ENCODE measurements at regions not wholly inside any gene's neighbourhood (a gene's known extent, or its start where the extent isn't known, plus 50 kb on each side); places are given as distances from the start of the nearest gene placed in this dataset.

DNA sequence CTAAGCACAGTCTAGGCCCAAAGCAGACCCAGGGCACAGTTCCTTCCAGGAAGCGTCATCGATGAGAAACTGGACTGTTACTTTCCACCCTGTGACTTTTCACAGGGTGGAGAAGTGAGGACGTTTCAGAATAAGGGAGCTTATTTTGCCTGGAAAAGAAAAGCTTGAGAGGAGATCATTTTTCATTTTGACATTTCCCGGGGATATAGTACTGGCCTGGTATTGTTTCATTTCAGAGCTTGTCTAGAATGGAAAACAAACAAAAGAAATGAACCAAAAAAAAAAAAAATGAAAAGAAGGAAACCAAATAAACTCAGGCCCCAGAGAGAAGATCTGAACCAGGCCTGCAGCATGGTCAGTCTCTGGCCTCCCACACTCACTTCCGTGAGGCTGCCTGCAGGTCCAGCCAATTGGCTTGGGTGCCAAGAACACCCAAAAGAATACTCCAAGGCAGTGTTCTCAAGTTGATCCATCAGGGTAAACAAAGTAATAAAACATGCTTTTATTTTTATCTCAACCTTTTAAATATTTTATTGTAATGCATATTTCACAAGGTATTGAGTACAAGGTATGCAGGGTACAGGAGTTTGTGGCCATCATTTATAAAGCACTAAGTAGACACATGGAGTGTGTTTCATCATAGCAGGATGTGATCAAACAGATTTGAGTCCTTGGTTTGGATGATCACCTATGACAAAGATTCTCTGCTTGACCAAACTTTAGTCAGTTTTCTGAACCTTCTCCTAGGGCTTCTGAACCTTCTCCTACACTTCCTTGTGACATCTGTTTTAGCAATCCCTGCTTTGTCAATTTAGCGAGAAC is 176.9 kb upstream of the GGTLC1 start:
- Histone ChIP-seq H3K4me1 (peaks cover 0 to 17% (median 10%) of the 10 kb centered on the region in 4 donors), H3K9me3 (no peaks in the 10 kb centered on the region), H3K27ac (peak overlapping the region in 3 of 4 donors; percentile 3 to 53 (median 44)), H3K36me3 (no peaks in the 10 kb centered on the region), H3K27me3 (no peaks in the 10 kb centered on the region), H3K4me3 (no peak overlapping the region)
- TF ChIP-seq, protein P1, sequence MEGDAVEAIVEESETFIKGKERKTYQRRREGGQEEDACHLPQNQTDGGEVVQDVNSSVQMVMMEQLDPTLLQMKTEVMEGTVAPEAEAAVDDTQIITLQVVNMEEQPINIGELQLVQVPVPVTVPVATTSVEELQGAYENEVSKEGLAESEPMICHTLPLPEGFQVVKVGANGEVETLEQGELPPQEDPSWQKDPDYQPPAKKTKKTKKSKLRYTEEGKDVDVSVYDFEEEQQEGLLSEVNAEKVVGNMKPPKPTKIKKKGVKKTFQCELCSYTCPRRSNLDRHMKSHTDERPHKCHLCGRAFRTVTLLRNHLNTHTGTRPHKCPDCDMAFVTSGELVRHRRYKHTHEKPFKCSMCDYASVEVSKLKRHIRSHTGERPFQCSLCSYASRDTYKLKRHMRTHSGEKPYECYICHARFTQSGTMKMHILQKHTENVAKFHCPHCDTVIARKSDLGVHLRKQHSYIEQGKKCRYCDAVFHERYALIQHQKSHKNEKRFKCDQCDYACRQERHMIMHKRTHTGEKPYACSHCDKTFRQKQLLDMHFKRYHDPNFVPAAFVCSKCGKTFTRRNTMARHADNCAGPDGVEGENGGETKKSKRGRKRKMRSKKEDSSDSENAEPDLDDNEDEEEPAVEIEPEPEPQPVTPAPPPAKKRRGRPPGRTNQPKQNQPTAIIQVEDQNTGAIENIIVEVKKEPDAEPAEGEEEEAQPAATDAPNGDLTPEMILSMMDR (IDR thresholded peaks at IDR 0.05): no peak
- TF ChIP-seq POLR2AphosphoS5 (IDR thresholded peaks at IDR 0.05): peak in 2 of 4 donors; percentile 63 to 75
- DNase-seq: peak; percentile 78
- intact Hi-C loops (cut with DNase I): loop anchor here (2.0 to 10.0 kb wide), 2 partner anchors 47 to 299 kb away; partner anchors contain the start of gene SYNDIG1
- 67 to 76% methylated on average over 6 of the region's 6 CpGs for WGBS, 2 donors

DNA sequence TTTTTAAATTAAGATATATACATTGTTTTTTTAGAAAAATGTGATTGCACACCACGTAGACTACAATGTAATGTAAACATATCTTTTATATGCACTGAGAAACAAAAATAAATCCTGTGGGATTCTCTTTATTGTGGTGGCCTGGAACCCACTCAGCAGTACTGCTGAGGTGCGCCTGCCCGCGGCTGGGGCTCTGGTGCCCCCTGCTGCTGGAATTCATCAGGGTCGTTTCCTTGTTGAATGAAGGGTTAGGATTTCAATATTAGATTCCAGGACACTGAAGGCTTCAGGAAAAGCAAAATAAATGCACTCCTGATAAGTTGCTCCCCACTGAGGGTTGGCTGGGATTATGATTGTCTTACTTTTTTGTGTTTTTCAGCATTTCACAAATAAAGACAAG is 175.8 kb upstream of the GGTLC1 start:
- no peaks in the 10 kb centered on the region for H3K36me3 ChIP-seq
- H3K4me1 ChIP-seq: peaks cover 0 to 17% (median 10%) of the 10 kb centered on the region in 4 donors
- no peaks in the 10 kb centered on the region for H3K9me3 ChIP-seq
- 32 to 51% methylated on average over 5 of the region's 5 CpGs for WGBS, 2 donors
- DNase-seq: no peak
- no peak overlapping the region for H3K27ac ChIP-seq
- no peaks in the 10 kb centered on the region for H3K27me3 ChIP-seq
- H3K4me3 ChIP-seq: no peak overlapping the region
- TF ChIP-seq EP300 (IDR thresholded peaks at IDR 0.05): no peak
- no peak for TF ChIP-seq POLR2A (IDR thresholded peaks at IDR 0.05)
- TF ChIP-seq POLR2AphosphoS5 (IDR thresholded peaks at IDR 0.05): no peak
- TF ChIP-seq, protein P1 (IDR thresholded peaks at IDR 0.05): no peak
- intact Hi-C loops (cut with DNase I): loop anchor here (2.0 to 10.0 kb wide), 3 partner anchors 46 to 753 kb away; partner anchors contain the start of gene SYNDIG1

DNA sequence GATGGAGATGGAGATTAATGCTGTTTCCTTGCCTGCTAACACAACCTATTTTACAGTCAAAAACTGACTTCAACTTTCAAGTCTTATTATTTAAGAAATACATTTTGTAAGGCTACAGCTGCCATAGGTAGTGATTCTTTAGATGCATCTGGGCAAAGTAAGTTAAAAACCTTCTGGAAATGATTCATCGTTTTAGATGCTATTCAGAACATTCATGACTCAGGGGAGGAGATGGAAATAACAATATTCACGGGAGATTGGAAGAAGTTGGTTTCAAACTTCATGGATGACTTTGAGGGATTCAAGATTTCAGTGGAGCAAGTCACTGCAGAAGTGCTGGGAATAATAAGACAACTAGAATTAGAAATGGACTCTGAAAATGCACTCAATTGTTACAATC is 174.9 kb upstream of the GGTLC1 start:
- 84 to 85% methylated on average over 2 of the region's 2 CpGs for WGBS, 2 donors

DNA sequence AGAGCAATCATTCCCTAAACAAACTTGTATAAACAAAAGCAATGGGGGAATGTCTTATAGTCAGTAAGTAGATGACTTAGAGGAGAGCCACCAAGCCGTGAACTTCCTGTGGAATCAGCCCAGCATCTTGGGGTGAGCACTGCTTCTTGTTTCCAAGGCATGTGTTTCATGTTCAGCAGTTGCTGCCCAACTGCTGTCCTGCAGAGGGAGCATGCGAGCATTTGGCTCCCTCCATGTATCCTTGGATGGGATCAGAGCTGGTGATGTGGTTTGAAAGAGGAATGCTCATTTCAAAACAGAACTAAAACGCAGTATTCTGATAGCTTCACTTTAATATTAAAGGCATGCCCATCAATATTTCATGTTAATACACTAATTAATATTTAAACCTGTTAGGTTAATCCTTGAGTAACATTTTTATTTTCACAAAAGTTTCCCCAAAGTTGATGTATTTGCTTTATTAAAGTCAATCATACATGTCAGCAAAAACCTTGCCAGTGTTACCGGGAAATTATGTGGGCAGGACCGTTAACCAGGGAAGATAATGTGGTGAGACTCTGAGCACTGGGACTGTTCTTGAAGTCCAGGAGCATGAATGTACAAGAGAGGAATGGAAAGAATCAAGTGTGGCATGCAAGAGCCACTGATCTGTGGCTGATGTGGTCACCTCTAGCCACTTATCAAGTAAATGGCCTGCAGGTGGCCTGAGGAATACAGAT is 172.1 kb upstream of the GGTLC1 start:
- TF ChIP-seq, protein P1 (IDR thresholded peaks at IDR 0.05): peak; percentile 29 to 73 (median 56)
- no peak for TF ChIP-seq POLR2AphosphoS5 (IDR thresholded peaks at IDR 0.05)
- no peak for TF ChIP-seq EP300 (IDR thresholded peaks at IDR 0.05)
- H3K27me3 ChIP-seq: peaks cover 0 to 3% (median 0%) of the 10 kb centered on the region in 3 donors
- no peaks in the 10 kb centered on the region for H3K9me3 ChIP-seq
- 27 to 45% methylated on average over 5 of the region's 5 CpGs for WGBS, 2 donors
- DNase-seq: no peak
- intact Hi-C loops (cut with DNase I): loop anchor here (5.0 to 10.0 kb wide), 2 partner anchors 304 to 757 kb away; partner anchors contain the start of gene SYNDIG1
- H3K4me3 ChIP-seq: no peak overlapping the region
- peaks cover 0 to 11% (median 7%) of the 10 kb centered on the region in 4 donors for H3K4me1 ChIP-seq
- no peak overlapping the region for H3K27ac ChIP-seq
- no peaks in the 10 kb centered on the region for H3K36me3 ChIP-seq

More for the DNA sequence above, 174.9 kb upstream of the GGTLC1 start:
- no peaks in the 10 kb centered on the region for H3K9me3 ChIP-seq
- peaks cover 0 to 17% (median 10%) of the 10 kb centered on the region in 4 donors for H3K4me1 ChIP-seq
- no peak for DNase-seq
- no peak overlapping the region for H3K4me3 ChIP-seq
- no peaks in the 10 kb centered on the region for H3K27me3 ChIP-seq
- intact Hi-C loops (cut with DNase I): loop anchor here (5.0 to 10.0 kb wide), 2 partner anchors 301 to 754 kb away; partner anchors contain the start of gene SYNDIG1
- no peak overlapping the region for H3K27ac ChIP-seq
- TF ChIP-seq POLR2AphosphoS5 (IDR thresholded peaks at IDR 0.05) (no peak), POLR2A (IDR thresholded peaks at IDR 0.05) (no peak), EP300 (IDR thresholded peaks at IDR 0.05) (no peak)
- TF ChIP-seq, protein P1 (IDR thresholded peaks at IDR 0.05): no peak
- H3K36me3 ChIP-seq: no peaks in the 10 kb centered on the region

Data from sigmoid colon (tissue), 6 donors.